Fibroblast of villous mesenchyme (primary cell): ENCODE measurements at regions not wholly inside any gene's neighbourhood (a gene's known extent, or its start where the extent isn't known, plus 50 kb on each side); places are given as distances from the start of the nearest gene placed in this dataset.

Experiments
- DNase-seq: peaks from one replicate; pipeline ENCODE4 v3.0.0-alpha.2; 2010; ENCODE audit warnings: low read depth
- H3K4me3 ChIP-seq: 2 replicates; pipeline ENCODE4 v1.5.1; 2011; ENCODE audit warnings: low read depth, mild to moderate bottlenecking, low read length
- CTCF ChIP-seq: IDR thresholded peaks from 2 replicates; pipeline ENCODE4 v1.5.1; 2012; ENCODE audit warnings: low read depth, mild to moderate bottlenecking, low read length; ENCODE audit not compliant: insufficient read depth

- no peak overlapping the region for H3K4me3 ChIP-seq
- no peak for DNase-seq
- no peak for TF ChIP-seq CTCF
Measured at GRCh38 chr3:125645616-125646015, 50.3 kb upstream of the OSBPL11 start.

- H3K4me3 ChIP-seq, result no peak overlapping the region
- TF ChIP-seq CTCF, result no peak
- no peak for DNase-seq
Measured at GRCh38 chr3:125646581-125646980, 51.3 kb upstream of the OSBPL11 start.

- TF ChIP-seq CTCF, result no peak
- no peak overlapping the region for H3K4me3 ChIP-seq
- no peak for DNase-seq
Measured at GRCh38 chr3:125647318-125648014, 52.2 kb upstream of the OSBPL11 start.

GRCh38 chr3:125651244-125651643, 55.9 kb upstream of the OSBPL11 start:
- no peak for TF ChIP-seq CTCF
- no peak overlapping the region for H3K4me3 ChIP-seq
- peak; percentile 20 for DNase-seq

- TF ChIP-seq CTCF, result no peak
- H3K4me3 ChIP-seq, result no peak overlapping the region
- DNase-seq, result no peak
Measured at GRCh38 chr3:125652349-125652748, 57.1 kb upstream of the OSBPL11 start.

GRCh38 chr3:125654526-125654925, 59.2 kb upstream of the OSBPL11 start:
- H3K4me3 ChIP-seq, result no peak overlapping the region
- TF ChIP-seq CTCF, result no peak
- no peak for DNase-seq

- DNase-seq, result no peak
- no peak for TF ChIP-seq CTCF
- no peak overlapping the region for H3K4me3 ChIP-seq
Measured at GRCh38 chr3:125662675-125663074, 67.4 kb upstream of the OSBPL11 start.
